Mesenteric fat pad (tissue), 1 donor: ENCODE measurements at regions not wholly inside any gene's neighbourhood (a gene's known extent, or its start where the extent isn't known, plus 50 kb on each side); places are given as distances from the start of the nearest gene placed in this dataset.
"Not testable (repeated sequence)": the region's sequence is repeated elsewhere in the genome, so short reads cannot be mapped to it uniquely, and the experiment has no call there.

Source experiments
- DNase-seq: peaks from one replicate; pipeline ENCODE4 v3.0.0-alpha.2; 2020; ENCODE audit warnings: low spot score
- donor health status: DM: yes; HTN: yes; CAD: no.

DNA sequence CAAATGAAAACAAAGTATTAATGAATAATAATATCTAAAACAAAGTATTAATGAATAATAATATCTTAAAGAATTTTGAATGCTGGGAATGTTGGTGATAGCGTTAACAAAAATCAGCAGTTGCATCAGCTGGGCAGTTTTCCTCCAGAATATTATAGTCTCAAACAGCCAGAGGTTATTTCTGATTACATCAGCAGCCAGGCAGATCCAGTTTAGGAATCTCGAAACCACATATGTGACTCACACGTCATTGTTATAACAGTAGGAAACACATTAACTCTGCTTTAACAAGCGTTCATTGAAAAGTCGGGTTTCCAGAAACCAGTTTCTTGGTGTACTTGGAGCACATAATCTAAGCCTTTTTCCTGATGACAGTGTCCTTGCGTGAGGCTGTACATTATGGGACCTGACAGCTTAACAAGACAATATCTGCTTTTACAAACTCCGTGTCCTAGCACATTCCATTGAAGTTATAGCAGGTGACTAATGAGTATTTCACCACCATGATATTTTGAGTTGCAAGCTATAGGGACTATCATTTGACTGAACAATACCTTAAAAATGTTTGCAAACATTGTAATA, 559.5 kb upstream of the KLF4 start:
- no peak for DNase-seq

GRCh38 chr9:108048406-108049025, 558.9 kb upstream of the KLF4 start:
- no peak for DNase-seq

GRCh38 chr9:108047777-108048176, 558.2 kb upstream of the KLF4 start:
- not testable (repeated sequence) for DNase-seq

GRCh38 chr9:108047264-108047663, 557.7 kb upstream of the KLF4 start:
- DNase-seq, result no peak

GRCh38 chr9:108045851-108046250, 556.3 kb upstream of the KLF4 start:
- no peak for DNase-seq

- DNase-seq, result no peak
Observed at GRCh38 chr9:108043585-108043984, 554.0 kb upstream of the KLF4 start.

DNA sequence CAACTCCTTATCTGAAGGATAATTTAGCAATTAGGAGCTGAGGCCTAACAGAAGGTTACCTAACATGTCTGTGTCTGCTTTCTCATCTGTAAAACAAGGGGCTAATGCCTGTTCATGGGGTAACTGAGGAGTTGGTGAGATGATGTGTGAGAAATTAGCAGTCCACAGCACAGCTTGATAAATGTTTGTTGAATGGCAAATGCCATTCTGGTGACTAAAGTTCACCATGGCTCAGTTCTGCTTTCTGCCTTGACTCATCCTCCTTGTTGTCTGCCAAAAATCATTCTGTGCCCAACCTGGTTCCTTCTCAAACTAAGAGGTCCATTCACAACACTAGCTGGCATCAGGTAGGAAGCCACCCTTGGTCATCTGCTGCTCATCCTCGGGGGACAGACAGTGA, 552.0 kb upstream of the KLF4 start:
- DNase-seq, result no peak

GRCh38 chr9:108040783-108041182, 551.2 kb upstream of the KLF4 start:
- DNase-seq, result no peak

- DNase-seq, result no peak
Observed at GRCh38 chr9:108039493-108039892, 549.9 kb upstream of the KLF4 start.

DNA sequence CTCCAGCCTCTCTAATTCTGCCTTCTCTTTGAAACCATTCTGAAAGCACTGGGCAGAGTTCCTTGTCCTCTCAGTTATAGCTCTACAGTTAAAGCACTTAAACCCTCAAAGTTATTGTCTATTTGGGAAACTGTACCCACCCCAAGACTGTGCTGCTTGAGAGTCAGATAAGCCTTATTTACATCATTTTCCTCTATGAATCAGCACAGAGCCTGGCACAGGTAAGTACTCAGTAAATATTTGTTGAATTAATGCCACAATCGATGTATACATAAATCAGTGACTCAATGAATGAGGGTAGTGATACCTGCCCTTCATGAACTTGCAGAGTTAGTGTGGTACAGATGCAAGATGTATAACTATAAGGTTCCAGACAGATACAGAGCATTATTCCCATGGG, 549.4 kb upstream of the KLF4 start:
- DNase-seq, result no peak

- no peak for DNase-seq
Observed at GRCh38 chr9:108035487-108035886, 545.9 kb upstream of the KLF4 start.

GRCh38 chr9:108033976-108034964, 544.7 kb upstream of the KLF4 start:
- DNase-seq, result no peak

GRCh38 chr9:108032079-108032478, 542.5 kb upstream of the KLF4 start:
- not testable (repeated sequence) for DNase-seq

- not testable (repeated sequence) for DNase-seq
Observed at GRCh38 chr9:108031221-108031620, 541.7 kb upstream of the KLF4 start.

- not testable (repeated sequence) for DNase-seq
Observed at GRCh38 chr9:108026718-108027117, 537.1 kb upstream of the KLF4 start.

DNA sequence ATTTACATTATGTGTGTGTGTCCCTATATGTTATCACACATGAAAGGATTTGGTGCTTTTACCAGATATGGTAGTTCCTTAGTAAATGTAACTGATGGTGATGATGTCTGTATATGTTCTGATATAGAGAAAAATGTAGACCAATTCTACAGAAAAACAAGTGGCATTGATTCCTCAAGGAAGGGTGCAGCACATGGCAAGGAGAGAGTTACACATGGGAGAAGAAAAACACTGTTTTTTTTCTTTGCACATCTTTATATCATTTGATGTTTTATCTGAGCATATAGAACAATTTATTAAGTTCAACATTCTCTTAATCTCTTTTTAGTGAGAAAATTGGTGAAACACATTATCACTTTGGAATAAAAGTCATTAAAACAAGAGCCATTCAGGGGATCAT, 535.0 kb upstream of the KLF4 start:
- no peak for DNase-seq

- DNase-seq, result no peak
Observed at GRCh38 chr9:108022246-108022935, 532.8 kb upstream of the KLF4 start.

GRCh38 chr9:108021096-108021710, 531.6 kb upstream of the KLF4 start:
- DNase-seq, result no peak

DNA sequence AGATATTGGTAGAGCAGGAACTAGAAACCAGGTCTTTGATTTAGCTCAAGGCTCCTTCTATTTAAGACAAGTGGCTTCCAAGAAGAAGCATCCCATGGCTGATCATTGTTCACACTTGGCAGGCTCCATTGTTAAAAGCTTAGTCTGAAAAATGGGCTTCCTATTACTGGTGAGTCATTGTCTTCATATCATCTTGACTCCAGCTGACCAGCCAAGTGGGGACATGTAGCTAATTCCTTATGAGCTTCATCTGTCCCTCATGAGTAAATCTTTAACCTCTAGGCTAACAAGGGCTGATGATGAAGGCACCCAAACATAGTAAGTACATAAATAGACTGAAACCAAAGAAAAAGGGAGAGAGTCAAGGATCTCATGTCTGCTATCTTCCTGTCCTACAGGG, 530.3 kb upstream of the KLF4 start:
- no peak for DNase-seq

- no peak for DNase-seq
Observed at GRCh38 chr9:108017671-108018070, 528.1 kb upstream of the KLF4 start.

DNA sequence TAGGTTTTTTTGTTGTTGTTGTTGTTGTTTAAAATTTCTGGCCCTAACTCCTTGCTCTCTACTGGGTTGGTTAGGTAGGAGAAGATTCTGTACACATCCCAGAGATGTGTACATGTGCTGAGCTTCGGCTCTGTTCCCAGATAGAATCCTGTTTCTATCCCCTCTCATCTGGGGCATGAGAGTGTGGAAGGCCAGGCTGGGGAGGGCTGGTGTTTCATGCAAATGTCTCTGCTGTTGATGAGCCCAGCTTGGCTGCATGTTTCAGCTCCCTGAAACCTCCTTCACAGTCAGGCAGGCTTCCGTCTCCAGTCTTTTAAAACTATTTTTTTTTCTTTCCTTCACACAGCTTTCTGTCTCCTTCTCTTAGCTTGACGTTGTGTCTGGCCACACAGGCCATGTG, 526.9 kb upstream of the KLF4 start:
- DNase-seq, result no peak
